Sigmoid colon (tissue), 4 donors: ENCODE measurements at regions not wholly inside any gene's neighbourhood (a gene's known extent, or its start where the extent isn't known, plus 50 kb on each side); places are given as distances from the start of the nearest gene placed in this dataset.
"Not testable (repeated sequence)": the region's sequence is repeated elsewhere in the genome, so short reads cannot be mapped to it uniquely, and the experiment has no call there.

Experiments
- POLR2AphosphoS5 ChIP-seq, 4 donors: sonication (generic); formaldehyde crosslinking; IDR thresholded peaks; one replicate each; pipeline ENCODE4 v1.6.1; 2017; ENCODE audit warnings: antibody characterized with exemption in 4 of 4
- TF ChIP-seq, protein P1 (sequence below), 4 experiments: fragments of 450-650 bp in 3 of 4; fragments of 200-600 bp in 1 of 4; IDR thresholded peaks; one replicate each; pipeline ENCODE4 v1.5.1; 2016 to 2019; ENCODE audit warnings: antibody characterized with exemption in 4 of 4, mild to moderate bottlenecking in 3 of 4, moderate library complexity in 2 of 4

DNA sequence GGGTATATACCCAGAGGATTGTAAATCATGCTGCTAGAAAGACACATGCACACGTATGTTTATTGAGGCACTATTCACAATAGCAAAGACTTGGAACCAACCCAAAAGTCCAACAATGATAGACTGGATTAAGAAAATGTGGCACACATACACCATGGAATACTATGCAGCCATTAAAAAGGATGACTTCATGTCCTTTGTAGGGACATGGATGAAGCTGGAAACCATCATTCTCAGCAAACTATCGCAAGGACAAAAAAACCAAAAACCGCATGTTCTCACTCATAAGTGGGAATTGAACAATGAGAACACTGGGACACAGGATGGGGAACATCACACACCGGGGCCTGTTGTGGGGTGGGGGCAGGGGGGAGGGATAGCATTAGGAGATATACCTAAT lies 608.6 kb downstream of the RFPL4B start:
- not testable (repeated sequence) for TF ChIP-seq POLR2AphosphoS5 (IDR thresholded peaks at IDR 0.05)
- TF ChIP-seq, protein P1, sequence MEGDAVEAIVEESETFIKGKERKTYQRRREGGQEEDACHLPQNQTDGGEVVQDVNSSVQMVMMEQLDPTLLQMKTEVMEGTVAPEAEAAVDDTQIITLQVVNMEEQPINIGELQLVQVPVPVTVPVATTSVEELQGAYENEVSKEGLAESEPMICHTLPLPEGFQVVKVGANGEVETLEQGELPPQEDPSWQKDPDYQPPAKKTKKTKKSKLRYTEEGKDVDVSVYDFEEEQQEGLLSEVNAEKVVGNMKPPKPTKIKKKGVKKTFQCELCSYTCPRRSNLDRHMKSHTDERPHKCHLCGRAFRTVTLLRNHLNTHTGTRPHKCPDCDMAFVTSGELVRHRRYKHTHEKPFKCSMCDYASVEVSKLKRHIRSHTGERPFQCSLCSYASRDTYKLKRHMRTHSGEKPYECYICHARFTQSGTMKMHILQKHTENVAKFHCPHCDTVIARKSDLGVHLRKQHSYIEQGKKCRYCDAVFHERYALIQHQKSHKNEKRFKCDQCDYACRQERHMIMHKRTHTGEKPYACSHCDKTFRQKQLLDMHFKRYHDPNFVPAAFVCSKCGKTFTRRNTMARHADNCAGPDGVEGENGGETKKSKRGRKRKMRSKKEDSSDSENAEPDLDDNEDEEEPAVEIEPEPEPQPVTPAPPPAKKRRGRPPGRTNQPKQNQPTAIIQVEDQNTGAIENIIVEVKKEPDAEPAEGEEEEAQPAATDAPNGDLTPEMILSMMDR (IDR thresholded peaks at IDR 0.05): not testable (repeated sequence)
